Epithelial cell of prostate (primary cell): ENCODE measurements at regions not wholly inside any gene's neighbourhood (a gene's known extent, or its start where the extent isn't known, plus 50 kb on each side); places are given as distances from the start of the nearest gene placed in this dataset.

Source experiments
- DNase-seq: peaks from one replicate; pipeline ENCODE4 v3.0.0-alpha.2; 2011; ENCODE audit warnings: low read depth, low spot score
- H3K27ac ChIP-seq: fragments of 450-650 bp; 2 replicates; pipeline ENCODE4 v1.5.1; 2017; ENCODE audit warnings: mild to moderate bottlenecking

- DNase-seq = no peak
- no peak overlapping the region for H3K27ac ChIP-seq
These were observed 788.2 kb downstream of the MED13L start for GRCh38 chr12:115489253-115489652.

- no peak overlapping the region for H3K27ac ChIP-seq
- DNase-seq = no peak
These were observed 791.5 kb downstream of the MED13L start for GRCh38 chr12:115485967-115486366.

GRCh38 chr12:115485503-115485902, 792.0 kb downstream of the MED13L start:
- DNase-seq = no peak
- H3K27ac ChIP-seq = no peak overlapping the region

GRCh38 chr12:115482943-115483342, 794.5 kb downstream of the MED13L start:
- no peak for DNase-seq
- no peak overlapping the region for H3K27ac ChIP-seq

- no peak for DNase-seq
These were observed 796.4 kb downstream of the MED13L start for GRCh38 chr12:115481141-115481540.

GRCh38 chr12:115478505-115478904, 794.5 kb upstream of the TBX3 start:
- H3K27ac ChIP-seq = no peak overlapping the region
- no peak for DNase-seq

More at GRCh38 chr12:115481141-115481540, 796.4 kb downstream of the MED13L start:
- no peak overlapping the region for H3K27ac ChIP-seq

- no peak overlapping the region for H3K27ac ChIP-seq
- no peak for DNase-seq
These were observed 790.8 kb upstream of the TBX3 start for GRCh38 chr12:115474539-115475353.

- H3K27ac ChIP-seq = no peak overlapping the region
- DNase-seq = no peak
These were observed 789.4 kb upstream of the TBX3 start for GRCh38 chr12:115473257-115473956.

GRCh38 chr12:115472852-115473251, 788.9 kb upstream of the TBX3 start:
- no peak for DNase-seq
- H3K27ac ChIP-seq = no peak overlapping the region

- no peak overlapping the region for H3K27ac ChIP-seq
- DNase-seq = no peak
These were observed 787.0 kb upstream of the TBX3 start for GRCh38 chr12:115470977-115471376.

- DNase-seq = no peak
- H3K27ac ChIP-seq = no peak overlapping the region
These were observed 786.6 kb upstream of the TBX3 start for GRCh38 chr12:115470526-115470925.

- DNase-seq = no peak
- H3K27ac ChIP-seq = no peak overlapping the region
These were observed 784.1 kb upstream of the TBX3 start for GRCh38 chr12:115468087-115468510.

- DNase-seq = no peak
- no peak overlapping the region for H3K27ac ChIP-seq
These were observed 783.6 kb upstream of the TBX3 start for GRCh38 chr12:115467531-115467930.

GRCh38 chr12:115466076-115466475, 782.1 kb upstream of the TBX3 start:
- no peak for DNase-seq
- no peak overlapping the region for H3K27ac ChIP-seq

- no peak overlapping the region for H3K27ac ChIP-seq
- DNase-seq = no peak
These were observed 780.7 kb upstream of the TBX3 start for GRCh38 chr12:115464661-115465060.

- H3K27ac ChIP-seq = no peak overlapping the region
- DNase-seq = no peak
These were observed 780.2 kb upstream of the TBX3 start for GRCh38 chr12:115464111-115464581.

GRCh38 chr12:115461401-115461800, 777.4 kb upstream of the TBX3 start:
- no peak for DNase-seq
- no peak overlapping the region for H3K27ac ChIP-seq

- DNase-seq = no peak
- H3K27ac ChIP-seq = no peak overlapping the region
These were observed 773.8 kb upstream of the TBX3 start for GRCh38 chr12:115457798-115458197.

GRCh38 chr12:115456946-115457689, 773.1 kb upstream of the TBX3 start:
- H3K27ac ChIP-seq = no peak overlapping the region
- DNase-seq = no peak

- H3K27ac ChIP-seq = no peak overlapping the region
- no peak for DNase-seq
These were observed 771.3 kb upstream of the TBX3 start for GRCh38 chr12:115455268-115455681.
